ENCODE measurements at regions not wholly inside any gene's neighbourhood (a gene's known extent, or its start where the extent isn't known, plus 50 kb on each side); places are given as distances from the start of the nearest gene placed in this dataset.
A peak's percentile ranks its signal among the peaks of the same experiment; 100 is the strongest.
"Not testable (repeated sequence)": the region's sequence is repeated elsewhere in the genome, so short reads cannot be mapped to it uniquely, and the experiment has no call there.

DNA sequence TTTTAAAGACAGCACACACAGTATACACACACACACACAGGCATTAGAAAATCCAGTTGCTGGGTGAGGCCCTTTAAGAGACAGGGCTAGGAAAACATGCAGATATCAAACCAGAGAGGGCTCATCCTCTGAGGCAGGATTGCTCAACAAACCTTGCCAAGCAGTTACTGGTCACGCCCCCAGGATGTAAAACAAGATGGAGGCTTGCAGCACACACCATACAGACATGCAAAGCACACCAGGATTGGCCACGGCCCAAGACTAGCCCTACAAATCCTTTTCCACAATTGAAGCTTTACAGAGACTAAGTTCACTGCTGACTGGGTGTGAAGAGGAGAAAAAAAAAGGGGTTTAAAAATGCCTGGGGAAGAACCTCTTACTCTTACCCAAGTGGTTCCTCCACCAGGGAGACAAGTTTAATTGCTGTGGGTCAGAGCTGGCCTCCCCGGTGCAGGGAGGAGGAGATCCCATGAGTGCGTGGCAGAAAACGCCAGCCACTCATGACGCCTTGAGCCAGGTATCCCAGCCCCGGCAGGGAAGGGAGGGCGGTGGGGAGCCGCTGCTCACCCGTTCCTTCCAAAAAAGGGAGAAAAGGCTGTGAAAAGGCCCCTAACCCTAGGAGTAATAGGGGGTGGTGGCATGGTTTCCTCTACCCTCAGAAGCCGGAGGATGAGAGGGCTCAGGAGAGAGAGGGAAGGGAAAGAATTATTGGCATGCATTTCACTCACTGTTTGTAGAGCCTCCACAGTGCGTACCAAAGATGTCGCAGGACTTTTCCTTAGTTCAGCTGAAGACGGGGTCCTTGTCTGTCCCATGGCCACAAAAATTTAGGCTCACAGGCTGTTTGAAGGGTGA lies 594.6 kb upstream of the ZP4 start:
- no peak for DNase-seq (ENCODE audit: low read depth in 4 of 4, low spot score in 3 of 4)

DNA sequence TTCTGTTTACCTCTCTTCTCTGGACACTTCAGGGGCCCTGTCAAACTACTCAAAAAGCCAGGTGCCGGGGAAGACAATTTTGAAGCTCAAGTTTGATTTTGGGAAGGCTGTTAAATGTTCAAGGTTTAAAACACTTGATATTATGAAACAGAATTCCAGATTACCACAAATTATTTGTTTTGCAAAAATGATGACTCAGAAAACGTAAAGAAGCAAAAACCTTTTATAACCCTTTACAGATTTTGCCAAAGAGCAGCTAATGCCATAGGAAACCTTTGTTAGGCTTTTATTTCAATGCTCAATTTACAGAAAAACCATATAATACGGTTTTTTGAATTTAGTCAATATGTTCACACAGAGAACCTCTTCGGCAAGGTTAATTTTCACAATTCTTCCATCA lies 593.4 kb upstream of the ZP4 start:
- DNase-seq (ENCODE audit: low read depth in 4 of 4, low spot score in 3 of 4) = no peak

DNA sequence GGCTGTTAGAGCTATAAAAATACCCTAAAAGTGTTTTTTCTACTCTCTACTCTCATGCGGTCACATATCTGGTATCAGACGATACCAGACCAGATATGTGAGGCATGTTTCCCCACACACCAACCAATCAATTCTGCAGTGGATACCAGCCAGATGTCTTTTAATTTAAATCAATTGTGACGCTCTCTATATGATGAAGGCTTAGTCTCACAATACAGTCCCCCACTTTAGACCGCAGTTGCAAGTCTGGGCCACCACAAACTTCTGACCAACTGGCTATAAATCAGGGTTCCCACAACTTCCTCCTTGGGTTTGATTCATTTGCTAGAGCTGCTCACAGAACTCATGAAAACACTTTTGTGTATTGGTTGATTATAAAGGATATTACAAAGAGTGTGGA lies 586.1 kb upstream of the ZP4 start:
- DNase-seq (ENCODE audit: low read depth in 4 of 4, low spot score in 3 of 4) = no peak

DNA sequence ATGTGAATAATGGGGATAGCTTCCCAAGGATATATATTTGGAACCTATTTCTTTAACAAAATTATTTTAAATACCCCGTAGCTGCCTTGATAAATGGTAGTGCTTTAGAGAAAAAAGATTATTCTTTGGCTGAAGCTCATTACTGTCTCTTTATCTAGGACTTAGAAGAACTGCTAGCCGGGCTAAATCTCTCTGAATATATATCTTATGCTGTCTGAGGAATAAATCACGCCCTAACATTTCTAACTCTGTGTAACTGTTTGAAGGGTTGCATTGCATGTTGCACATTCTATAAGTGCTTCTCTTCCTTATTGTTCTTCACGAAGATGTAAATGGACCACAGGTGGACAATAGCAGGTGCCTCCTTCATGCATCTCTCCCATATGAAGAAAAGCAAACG lies 585.0 kb upstream of the ZP4 start:
- DNase-seq (ENCODE audit: low read depth in 4 of 4, low spot score in 3 of 4) = no peak

DNA sequence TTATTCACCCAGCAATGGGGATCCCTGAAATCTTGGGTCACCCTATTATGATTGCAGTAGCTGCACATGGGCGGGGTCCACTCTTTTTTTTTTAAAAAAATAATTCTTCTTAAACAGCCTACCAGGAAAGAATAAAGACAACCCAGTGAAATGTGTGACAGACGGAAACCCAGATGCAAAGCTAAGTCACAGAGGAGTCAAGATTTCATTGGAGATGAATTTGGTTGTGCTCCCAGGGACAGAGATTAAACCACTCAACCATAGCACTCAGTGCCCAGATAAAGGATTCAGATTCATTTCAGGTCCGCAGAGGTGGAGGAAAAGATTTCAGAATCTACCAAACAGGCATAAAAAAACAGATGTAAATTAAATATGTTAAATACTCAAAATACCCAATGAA lies 583.5 kb upstream of the ZP4 start:
- no peak for DNase-seq (ENCODE audit: low read depth in 4 of 4, low spot score in 3 of 4)

DNA sequence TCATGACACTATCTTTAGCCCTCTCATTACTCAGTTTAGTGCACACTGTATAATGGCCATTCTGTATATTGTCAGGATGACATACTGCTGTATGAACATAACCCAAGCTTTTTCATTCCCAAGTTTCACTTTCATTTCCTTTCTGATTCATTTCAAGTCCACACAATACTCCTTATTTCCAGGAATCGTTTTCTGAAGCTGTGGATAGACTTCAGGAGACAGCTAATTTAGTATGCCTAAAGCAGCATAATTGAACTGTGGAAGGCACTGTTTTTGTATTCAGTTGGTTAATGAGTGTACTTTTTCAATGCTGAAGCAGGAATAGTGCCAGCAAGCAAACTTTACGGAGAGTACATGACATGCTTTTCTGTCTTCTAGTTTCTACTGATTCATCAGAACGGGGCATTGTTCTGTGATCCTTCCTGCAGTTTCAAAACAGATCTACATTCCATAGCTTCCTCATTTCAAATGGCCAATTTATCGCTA lies 578.5 kb upstream of the ZP4 start:
- no peak for DNase-seq (ENCODE audit: low read depth in 4 of 4, low spot score in 3 of 4)

DNA sequence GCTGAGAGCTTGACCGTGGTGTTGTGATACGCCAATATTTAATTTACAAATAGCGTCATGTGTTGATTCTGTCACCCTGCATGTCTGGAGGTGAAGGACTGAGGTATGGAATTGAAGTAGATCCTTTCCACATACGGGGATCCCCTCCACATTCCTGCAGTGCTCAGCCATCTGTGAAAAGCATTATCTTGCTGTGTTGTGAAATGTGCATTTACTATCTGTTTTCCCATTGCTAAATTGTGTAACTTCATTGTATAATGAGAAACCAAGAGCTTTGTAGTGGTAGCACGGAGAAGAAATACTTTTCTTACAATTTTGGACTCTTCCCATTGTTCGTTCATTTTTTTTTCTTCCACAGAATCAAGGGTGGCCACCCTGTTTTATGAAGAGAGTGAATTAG lies 577.3 kb upstream of the ZP4 start:
- DNase-seq (ENCODE audit: low read depth in 4 of 4, low spot score in 3 of 4) = no peak

DNA sequence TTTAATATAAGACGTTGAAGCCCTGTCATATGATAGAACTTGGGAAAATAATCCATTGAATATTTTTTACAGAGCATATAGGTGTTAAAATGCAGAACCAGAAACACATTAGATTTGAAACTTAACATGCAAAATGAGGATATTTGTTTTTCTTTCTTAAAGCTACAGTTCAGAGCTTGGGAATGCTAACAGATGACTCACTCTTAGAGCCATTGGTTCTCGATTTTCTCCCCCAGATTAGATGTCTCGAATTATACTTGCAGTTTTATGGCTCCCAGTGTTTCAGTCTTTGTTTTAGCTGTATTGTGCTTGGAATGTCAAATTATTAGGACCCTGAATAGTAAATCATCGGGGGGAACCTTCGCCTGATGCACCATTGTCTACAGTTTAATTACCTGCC lies 575.7 kb upstream of the ZP4 start:
- no peak for DNase-seq (ENCODE audit: low read depth in 4 of 4, low spot score in 3 of 4)

DNA sequence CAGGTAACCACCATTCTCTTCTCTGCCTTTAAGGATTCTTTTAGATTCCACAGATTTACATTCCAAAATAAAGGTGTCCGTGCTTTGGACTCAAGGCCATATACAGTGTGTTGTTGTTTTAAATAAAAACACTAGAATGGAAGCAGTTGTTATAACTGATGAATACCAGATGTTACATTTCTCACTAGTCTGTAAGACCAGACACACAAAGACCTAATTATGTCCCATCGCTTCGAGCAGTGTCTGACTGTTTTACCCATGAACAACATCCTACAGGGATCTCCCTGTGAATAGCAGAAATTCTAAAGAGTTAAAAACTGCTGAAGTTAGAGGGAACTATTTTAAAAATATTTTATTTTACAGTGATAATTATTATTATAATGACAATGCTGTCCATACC lies 574.7 kb upstream of the ZP4 start:
- DNase-seq (ENCODE audit: low read depth in 4 of 4, low spot score in 3 of 4) = no peak

DNA sequence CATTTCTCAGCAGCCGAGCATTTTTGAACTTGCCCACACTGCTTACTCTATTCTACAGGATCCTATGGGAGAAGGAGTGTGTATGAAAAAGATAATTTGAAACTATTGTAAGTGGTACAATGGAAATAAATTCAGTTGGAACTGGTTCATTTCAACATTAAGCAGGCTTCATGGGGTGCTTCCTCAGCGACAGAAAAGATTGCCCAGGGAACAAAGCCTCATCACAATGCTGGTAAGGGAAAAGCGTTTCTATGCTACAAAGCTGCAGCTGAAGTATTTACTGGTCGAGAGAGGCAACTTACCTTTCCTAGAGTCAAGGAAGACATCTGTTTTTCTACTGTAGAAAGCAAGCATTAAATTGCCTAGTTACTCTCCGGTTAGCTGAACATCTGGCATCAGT lies 568.2 kb upstream of the ZP4 start:
- no peak for DNase-seq (ENCODE audit: low read depth in 4 of 4, low spot score in 3 of 4)

DNA sequence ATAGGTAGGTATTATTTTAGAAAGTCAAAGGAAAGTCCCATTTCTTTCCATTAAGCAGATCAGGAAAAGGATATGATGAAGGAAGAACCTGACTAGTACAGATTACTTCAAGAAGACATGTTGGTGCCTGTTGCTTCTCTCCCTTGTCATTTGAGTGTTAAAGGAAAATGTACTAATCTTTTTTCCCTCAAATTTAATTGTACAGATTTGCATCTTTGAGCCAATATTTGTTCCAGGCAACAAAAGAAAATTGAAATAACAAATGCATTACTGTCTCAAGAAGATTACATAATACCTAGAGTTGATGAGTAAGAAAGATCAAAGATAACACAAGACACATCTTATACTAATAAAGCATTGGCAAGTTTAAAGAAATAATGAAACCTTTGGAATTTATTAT lies 566.9 kb upstream of the ZP4 start:
- no peak for DNase-seq (ENCODE audit: low read depth in 4 of 4, low spot score in 3 of 4)

DNA sequence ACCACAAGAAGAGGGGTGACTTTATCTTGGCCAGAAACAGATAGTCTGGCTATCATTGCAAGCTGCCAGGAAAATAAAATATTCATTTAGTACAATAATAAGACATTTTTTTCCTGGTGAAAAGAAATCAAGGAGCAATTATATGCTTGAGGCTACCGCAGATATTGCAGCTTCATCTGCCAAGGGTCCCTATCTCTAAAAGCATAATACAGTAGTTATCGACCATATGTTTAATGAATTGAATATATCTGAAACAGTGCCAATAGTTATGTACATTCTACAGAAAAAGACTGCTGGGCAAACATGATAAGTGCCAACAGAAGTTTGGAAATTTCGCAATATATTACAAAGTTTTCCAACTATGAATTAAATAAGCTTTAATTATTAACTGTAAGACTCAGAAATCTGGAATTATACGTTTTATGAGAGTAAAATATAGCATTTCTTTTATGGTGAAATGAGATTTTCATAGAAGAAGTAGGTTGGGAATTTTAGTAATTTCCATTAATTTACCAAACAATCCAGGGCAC lies 561.1 kb upstream of the ZP4 start:
- no peak for DNase-seq (ENCODE audit: low read depth in 4 of 4, low spot score in 3 of 4)

DNA sequence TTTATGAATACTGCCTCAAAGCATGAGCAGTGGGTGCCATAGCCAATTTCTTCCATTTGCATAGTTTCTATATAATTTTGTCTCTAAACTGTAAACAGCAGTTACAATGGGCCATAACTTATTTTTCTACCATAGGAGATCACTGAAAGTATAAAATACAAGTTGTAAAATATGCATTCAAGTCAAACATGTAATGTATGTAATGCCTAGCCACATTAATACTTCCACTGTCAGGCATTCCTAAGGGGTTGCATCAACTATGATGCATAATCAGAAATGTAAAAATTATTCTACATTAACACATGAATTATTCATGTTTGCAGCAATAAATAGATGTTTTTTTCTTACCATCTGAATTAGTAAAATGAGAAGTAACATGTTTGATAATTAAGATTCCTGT lies 560.3 kb upstream of the ZP4 start:
- DNase-seq (ENCODE audit: low read depth in 4 of 4, low spot score in 3 of 4) = no peak

DNA sequence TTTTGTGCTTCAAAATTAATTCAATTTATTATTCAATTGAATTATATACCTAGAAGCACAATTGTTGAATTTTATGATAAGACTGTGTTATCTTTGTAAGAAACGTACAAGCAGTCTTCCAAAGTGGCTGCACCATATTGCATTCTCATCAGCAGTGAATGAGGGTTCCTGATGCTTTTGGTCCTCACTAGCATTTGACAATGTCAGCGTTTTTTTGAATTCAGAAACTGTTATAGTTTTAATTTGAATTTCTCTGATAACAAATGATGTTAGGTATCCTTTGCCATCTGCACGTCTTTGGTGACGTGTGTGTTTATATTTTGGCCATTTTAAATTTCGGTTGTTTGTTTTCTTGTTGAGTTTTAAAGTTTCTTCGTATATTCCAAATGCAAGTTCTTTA lies 553.0 kb upstream of the ZP4 start:
- DNase-seq (ENCODE audit: low read depth in 4 of 4, low spot score in 3 of 4) = no peak

DNA sequence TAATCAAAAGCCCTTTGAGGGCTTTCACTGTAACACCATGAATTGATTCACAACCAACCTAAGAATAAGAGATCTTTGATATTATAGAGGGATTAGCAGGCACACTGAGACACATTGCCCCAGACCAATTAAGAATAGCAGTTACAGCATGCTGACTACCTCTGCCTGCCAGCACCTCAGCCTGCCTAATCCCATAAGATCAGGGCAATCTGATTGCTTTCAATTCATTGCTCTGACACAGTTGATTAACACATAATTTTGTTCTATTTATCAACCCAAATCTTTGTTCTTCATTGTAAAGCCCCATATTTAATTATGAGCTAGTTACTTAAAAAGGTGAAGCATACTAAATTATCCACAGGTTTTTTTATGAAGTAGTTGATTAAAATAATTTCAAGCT lies 548.8 kb upstream of the ZP4 start:
- DNase-seq (ENCODE audit: low read depth in 4 of 4, low spot score in 3 of 4) = no peak

DNA sequence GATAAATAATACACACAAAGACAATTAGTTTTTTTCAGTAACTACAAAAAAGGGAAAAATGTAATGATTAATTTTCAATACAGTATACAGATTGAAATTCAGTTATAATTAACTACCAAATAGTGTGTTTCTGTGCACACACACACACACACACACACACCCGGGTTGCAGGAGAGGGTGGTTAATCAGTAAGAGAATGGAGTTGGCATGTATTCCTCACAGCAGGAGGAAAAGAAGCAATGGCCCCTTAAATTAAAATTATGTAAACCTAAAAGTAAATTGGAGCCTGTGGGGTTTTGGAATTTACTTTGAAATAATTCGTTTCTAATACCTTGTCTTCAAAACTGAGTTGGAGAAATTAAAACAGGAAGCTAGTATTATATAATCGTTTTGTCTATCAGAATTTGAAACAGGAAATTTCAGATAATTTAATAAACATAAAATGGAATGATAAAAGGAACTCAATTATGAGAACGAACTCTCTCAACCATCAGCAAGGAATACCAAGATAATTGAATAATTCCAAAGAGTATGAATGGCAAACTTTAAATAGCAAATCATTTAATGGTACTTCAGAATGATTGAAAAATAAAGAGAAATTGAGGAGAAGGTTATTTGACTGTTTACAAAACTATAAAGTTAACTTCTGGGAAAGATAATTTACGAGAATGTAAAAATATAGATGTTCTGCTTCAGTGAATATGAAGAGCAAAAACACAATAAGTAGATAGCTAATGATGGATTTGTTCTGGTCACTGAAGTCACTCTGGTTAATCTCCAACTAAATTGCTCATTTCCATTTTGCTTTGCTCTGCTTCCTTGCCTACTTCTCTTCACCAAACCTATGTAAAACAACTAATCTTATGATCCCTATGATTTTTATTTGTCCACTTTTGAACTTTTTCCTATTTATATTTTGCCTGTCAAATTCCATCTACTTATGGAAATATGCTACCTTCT lies 547.9 kb upstream of the ZP4 start:
- DNase-seq (ENCODE audit: low read depth in 4 of 4, low spot score in 3 of 4) = peak in 3 of 4 donors; percentile 24 to 31 (median 25)

DNA sequence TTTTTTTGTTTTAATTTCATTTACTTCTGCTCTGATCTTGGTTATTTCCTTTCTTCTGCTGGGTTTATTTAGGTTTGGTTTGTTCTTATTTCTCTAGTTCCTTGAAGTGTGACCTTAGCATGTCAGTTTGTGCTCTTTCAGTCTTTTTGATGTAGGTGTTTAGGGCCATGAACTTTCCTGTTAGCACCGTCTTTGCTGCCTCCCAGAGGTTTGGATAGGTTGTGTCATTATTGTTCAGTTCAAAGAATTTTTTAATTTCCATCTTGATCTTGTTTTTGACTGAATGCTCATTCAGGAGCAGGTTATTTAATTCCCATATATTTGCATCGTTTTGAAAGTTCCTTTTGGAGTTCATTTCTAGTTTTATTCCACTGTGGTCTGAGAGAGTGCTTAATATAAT lies 539.0 kb upstream of the ZP4 start:
- DNase-seq (ENCODE audit: low read depth in 4 of 4, low spot score in 3 of 4) = not testable (repeated sequence)

DNA sequence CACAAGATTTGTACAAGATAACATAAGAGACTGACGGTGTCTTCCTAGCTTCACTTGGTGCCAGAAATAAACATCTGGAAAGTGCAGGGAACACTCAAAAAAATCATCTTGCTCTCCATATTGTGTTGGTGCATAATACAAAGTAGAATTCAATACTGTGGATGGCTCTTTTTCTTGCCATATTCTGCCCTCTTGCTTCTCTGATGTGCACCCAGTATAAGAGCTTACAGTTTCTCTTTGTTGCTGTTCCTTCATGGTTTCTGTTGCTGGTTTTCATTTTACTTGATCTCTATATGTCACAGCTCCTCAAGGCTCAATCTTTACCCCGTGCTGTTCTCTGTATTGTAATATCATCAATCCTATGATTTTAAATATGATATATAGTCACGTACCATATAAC lies 528.5 kb upstream of the ZP4 start:
- DNase-seq (ENCODE audit: low read depth in 4 of 4, low spot score in 3 of 4) = no peak

DNA sequence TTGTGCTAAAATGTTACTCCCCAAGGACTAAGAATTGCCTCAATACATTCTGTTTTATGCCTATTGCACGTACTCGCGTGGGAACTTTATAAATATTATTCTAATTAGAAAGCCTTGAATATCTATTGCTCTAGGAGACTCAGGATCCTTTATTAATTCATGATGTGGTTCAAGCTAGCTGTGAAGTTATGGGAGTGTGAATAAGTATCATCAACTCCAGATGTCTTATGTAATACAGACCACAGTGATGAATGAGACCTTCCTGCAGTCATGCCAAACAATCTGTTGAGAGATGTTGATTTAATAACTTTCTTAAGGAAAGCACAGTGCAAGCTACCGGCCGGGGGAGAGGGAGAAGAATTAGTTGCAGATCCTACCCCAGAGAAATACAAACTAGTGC lies 519.2 kb upstream of the ZP4 start:
- no peak for DNase-seq (ENCODE audit: low read depth in 4 of 4, low spot score in 3 of 4)

DNA sequence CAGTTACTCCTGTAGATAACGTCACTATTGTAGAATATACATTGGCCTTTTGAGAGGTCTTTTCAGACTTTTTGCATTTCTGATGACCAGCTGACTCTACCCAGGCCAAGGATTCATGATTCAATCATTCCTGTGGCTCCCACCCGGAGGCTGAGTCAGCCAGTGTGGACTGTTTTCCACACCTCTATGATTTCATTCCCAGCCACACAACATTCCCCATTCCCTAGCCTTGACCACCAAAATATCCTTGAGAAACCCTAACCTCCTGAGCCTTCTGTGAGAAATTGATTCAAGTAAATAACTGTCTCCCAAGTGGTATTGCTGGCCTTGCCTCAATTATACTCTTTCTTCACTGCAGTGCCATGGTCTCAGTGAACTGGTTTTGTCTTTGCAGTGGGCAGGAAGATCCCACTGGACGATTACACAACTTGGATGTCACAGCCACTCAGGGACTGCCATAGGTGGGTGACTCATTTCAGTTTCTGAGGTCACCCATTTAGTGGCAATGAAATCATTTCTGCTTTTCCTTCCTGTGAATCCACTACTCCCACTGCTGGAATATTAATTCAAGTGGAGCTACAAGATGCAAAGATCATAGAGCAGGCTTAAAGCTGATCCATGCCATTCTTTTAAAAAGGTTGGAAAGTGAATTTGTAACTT lies 518.6 kb upstream of the ZP4 start:
- no peak for DNase-seq (ENCODE audit: low read depth in 4 of 4, low spot score in 3 of 4)

DNA sequence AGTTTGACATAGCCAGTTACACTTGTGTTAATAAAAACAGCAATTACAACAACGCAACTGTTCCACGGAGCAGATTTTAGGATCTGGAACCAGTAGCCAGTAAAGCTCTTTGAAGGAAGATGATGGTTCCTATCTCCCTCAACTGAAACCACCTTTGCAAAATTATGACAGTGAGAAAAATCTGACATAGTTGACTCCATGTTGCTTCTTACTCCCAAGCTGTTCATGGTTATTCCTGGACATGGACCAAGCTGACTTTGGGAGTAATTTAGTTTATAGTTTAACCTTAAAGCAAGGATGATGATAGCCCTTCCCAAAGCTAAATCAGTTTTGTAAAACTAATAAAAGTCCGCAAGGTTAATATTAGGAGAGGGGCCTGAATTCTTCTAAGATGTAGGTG lies 518.0 kb upstream of the ZP4 start:
- no peak for DNase-seq (ENCODE audit: low read depth in 4 of 4, low spot score in 3 of 4)
